B cell (primary cell): ENCODE measurements at regions not wholly inside any gene's neighbourhood (a gene's known extent, or its start where the extent isn't known, plus 50 kb on each side); places are given as distances from the start of the nearest gene placed in this dataset.

Source experiments
- CTCF ChIP-seq: fragments of 200-600 bp; IDR thresholded peaks from one replicate; pipeline ENCODE4 v1.8.0; 2022; ENCODE audit warnings: antibody characterized with exemption, mild to moderate bottlenecking
- EZH2 ChIP-seq: IDR thresholded peaks from 2 replicates; pipeline ENCODE4 v1.6.1; 2012; ENCODE audit warnings: borderline replicate concordance, low read depth, mild to moderate bottlenecking, moderate library complexity, low read length; ENCODE audit not compliant: insufficient read depth, poor library complexity, severe bottlenecking

GRCh38 chr15:29616512-29616911, 205.8 kb downstream of the TJP1 start:
- no peak for TF ChIP-seq CTCF
- no peak for TF ChIP-seq EZH2
